K562 (cell line): ENCODE measurements at regions not wholly inside any gene's neighbourhood (a gene's known extent, or its start where the extent isn't known, plus 50 kb on each side); places are given as distances from the start of the nearest gene placed in this dataset.

Source experiments
- ATAC-seq: fragments of 200-7000 bp; cut with Tn5 transposase; 3 replicates; pipeline ENCODE4 v1.9.1; 2020; ENCODE audit warnings: moderate library complexity
- BruUV-seq: library from RNA; stranded (reverse); fragments of 400-500 nt; replicated peaks from 2 replicates; lab custom pipeline; 2021; lab: Mats Ljungman, UMichigan
- CTCF ChIA-PET: fragments of 300-600 bp; formaldehyde crosslinking; extraction: SDS; loops from one replicate; lab custom pipeline; 2021; ENCODE audit warnings: low intra/inter-chr PET ratio; lab: Yijun Ruan, JAX
- POLR2A ChIA-PET: fragments of 300-600, 350-650 bp; sonication (Branson Sonifier 250); formaldehyde crosslinking; extraction: SDS; loops from one replicate; lab custom pipeline; 2021; ENCODE audit warnings: antibody characterized with exemption, inconsistent platforms; lab: Yijun Ruan, JAX
- DNase-seq, 4 experiments: peaks; one replicate each; pipeline versions ENCODE4 v3.0.0 to v3.0.0-alpha.2; 2011 to 2018; ENCODE audit warnings: low spot score in 3 of 4, mixed read lengths in 3 of 4; ENCODE audit errors: extremely low read depth in 1 of 4
- FAIRE-seq: peaks from 2 replicates; lab custom pipeline; 2011; peaks lifted over from hg19 to GRCh38; lab: Jason Lieb, UNC
- H2AFZ ChIP-seq: 2 replicates; pipeline ENCODE4 v1.6.0; 2011; ENCODE audit warnings: low read depth, low read length, control low read depth, inconsistent platforms
- H3K27ac ChIP-seq: fragments of 200-600 bp; 3 replicates; pipeline ENCODE4 v1.8.0; 2011; ENCODE audit warnings: low read depth, mild to moderate bottlenecking, control low read depth, inconsistent platforms, low read length, moderate library complexity, mixed read lengths; ENCODE audit errors: extremely low read depth
- H3K27me3 ChIP-seq, 2 experiments: fragments of 300-600 bp in 1 of 2; 2 replicates in 1 of 2; 3 replicates in 1 of 2; pipeline versions ENCODE4 v1.6.0 to v1.8.0; 2011; ENCODE audit warnings: inconsistent platforms in 2 of 2, low read length in 2 of 2, mild to moderate bottlenecking in 1 of 2, mixed read lengths in 1 of 2, moderate library complexity in 1 of 2; ENCODE audit not compliant: control insufficient read depth in 2 of 2, insufficient read depth in 2 of 2
- H3K36me3 ChIP-seq: fragments of 300-600 bp; 3 replicates; pipeline ENCODE4 v1.8.0; 2011; ENCODE audit warnings: mild to moderate bottlenecking, low read length, inconsistent platforms; ENCODE audit not compliant: control insufficient read depth, insufficient read depth
- H3K4me1 ChIP-seq, 2 experiments: fragments of 200-600 bp in 1 of 2; replicated peaks in 1 of 2; 2 replicates in 1 of 2; 3 replicates in 1 of 2; pipeline versions ENCODE4 v1.5.1 to v1.8.0; 2011; ENCODE audit warnings: inconsistent platforms in 2 of 2, low read length in 2 of 2, mild to moderate bottlenecking in 1 of 2, mixed read lengths in 1 of 2, moderate library complexity in 1 of 2; ENCODE audit not compliant: control insufficient read depth in 2 of 2, insufficient read depth in 2 of 2
- H3K4me2 ChIP-seq: 2 replicates; pipeline ENCODE4 v1.6.1; 2011; ENCODE audit warnings: low read length, control low read depth, inconsistent platforms, mixed read lengths; ENCODE audit not compliant: insufficient read depth
- H3K4me3 ChIP-seq: fragments of 200-600 bp; sonication (generic), shearing (Covaris generic); 2 replicates; pipeline ENCODE4 v1.5.1; 2016; ENCODE audit warnings: control low read depth, inconsistent platforms
- H3K79me2 ChIP-seq: fragments of 200-600 bp; 3 replicates; pipeline ENCODE4 v1.8.0; 2011; ENCODE audit warnings: low read length, inconsistent platforms; ENCODE audit not compliant: control insufficient read depth, insufficient read depth
- H3K9ac ChIP-seq, 2 experiments: 2 replicates each; pipeline versions ENCODE4 v1.6.0 to v1.6.1; 2011; ENCODE audit warnings: low read depth in 2 of 2, low read length in 2 of 2, control low read depth in 1 of 2, inconsistent platforms in 1 of 2, mild to moderate bottlenecking in 1 of 2, mixed read lengths in 1 of 2; ENCODE audit not compliant: insufficient read depth in 1 of 2
- H3K9me1 ChIP-seq: one replicate; pipeline ENCODE4 v1.6.0; 2011; ENCODE audit warnings: inconsistent platforms, mild to moderate bottlenecking, low read length, moderate library complexity; ENCODE audit not compliant: control insufficient read depth, insufficient read depth
- H3K9me3 ChIP-seq: replicated peaks from 2 replicates; pipeline ENCODE4 v1.5.1; 2011; ENCODE audit warnings: low read depth, low read length, inconsistent platforms; ENCODE audit not compliant: control insufficient read depth, insufficient read depth
- H4K20me1 ChIP-seq: replicated peaks from 2 replicates; pipeline ENCODE4 v1.6.1; 2011; ENCODE audit warnings: low read length, inconsistent platforms, mixed read lengths; ENCODE audit not compliant: control insufficient read depth, insufficient read depth
- MAFG ChIP-seq: fragments of 450-650 bp; conservative IDR thresholded peaks from 2 replicates; pipeline ENCODE4 v1.6.1; 2016; ENCODE audit warnings: missing genetic modification characterization, missing compliant biosample characterization
- PRPF4 ChIP-seq: fragments of 200-400 bp; formaldehyde crosslinking; IDR thresholded peaks from one replicate; pipeline ENCODE4 v1.6.1; 2017; ENCODE audit warnings: low read length, low read depth, mild to moderate bottlenecking; ENCODE audit not compliant: insufficient read depth, poor library complexity, severe bottlenecking
- ZFPM2 ChIP-seq: fragments of 250-450 bp; sonication (Bioruptor Pico); IDR thresholded peaks from 2 replicates; pipeline ENCODE4 v1.5.1; 2022; ENCODE audit warnings: mild to moderate bottlenecking
- ZNF592 ChIP-seq: fragments of 450-650 bp; IDR thresholded peaks from 2 replicates; pipeline ENCODE4 v1.6.1; 2017; ENCODE audit warnings: antibody characterized with exemption, mild to moderate bottlenecking
- WGBS: fragments of 100-300 bp; shearing (Covaris generic); methylation state at CpG from one replicate; pipeline ENCODE4 v1.1.6; 2016; ENCODE audit warnings: low coverage, mixed read lengths; ENCODE audit not compliant: insufficient coverage; ENCODE audit errors: missing lambda C conversion rate; 5-methylcytosine and 5-hydroxymethylcytosine counted together
- in situ Hi-C: fragments of 300-500 bp; cut with MboI; formaldehyde crosslinking; loops from 4 replicates; pipeline ENCODE4 v1.15.0; 2018; ENCODE audit warnings: inconsistent platforms, mixed read lengths
- intact Hi-C: fragments of 100-400 bp; cut with micrococcal nuclease; formaldehyde crosslinking; loops from 2 replicates; pipeline ENCODE4 v1.14.2; 2022

- DNase-seq (no peak), FAIRE-seq (no peak), ATAC-seq (no peak)
- Histone ChIP-seq H3K79me2 (no peaks in the 10 kb centered on the region), H3K9ac (no peak overlapping the region), H3K27ac (no peak overlapping the region), H3K9me3 (no peaks in the 10 kb centered on the region), H3K4me1 (peaks cover 0 to 4% of the 10 kb centered on the region in 2 experiments; a peak in 1 of 5 replicates), H3K4me2 (no peak overlapping the region), H3K9me1 (no peaks in the 10 kb centered on the region), H2AFZ (no peak overlapping the region), H3K27me3 (peaks cover 29 to 70% of the 10 kb centered on the region in 2 experiments), H3K36me3 (no peaks in the 10 kb centered on the region), H3K4me3 (no peak overlapping the region), H4K20me1 (peaks cover 5% of the 10 kb centered on the region; the same call in 1 of the 2 replicates)
- WGBS, result under 1% methylated on average over 13 of the region's 13 CpGs
- no TSS peak for BruUV-seq
- TF ChIP-seq PRPF4 (no peak), ZFPM2 (no peak), MAFG (tag) (no peak), ZNF592 (no peak)
- in situ Hi-C loops (no loop called here), intact Hi-C loops (no loop called here)
- CTCF ChIA-PET, result no interaction called here
- POLR2A ChIA-PET, result interaction anchor here (0.6 to 0.8 kb wide), 6 partner anchors 10 to 255 kb away, joined by 3 read pairs; no protein-coding TSS in a partner anchor
Measured at GRCh38 chr1:9472386-9473031, 66.8 kb upstream of the SLC25A33 start.
